ENCODE measurements at regions not wholly inside any gene's neighbourhood (a gene's known extent, or its start where the extent isn't known, plus 50 kb on each side); places are given as distances from the start of the nearest gene placed in this dataset.
"Not testable (repeated sequence)": the region's sequence is repeated elsewhere in the genome, so short reads cannot be mapped to it uniquely, and the experiment has no call there.

GRCh38 chr11:10952872-10953271, 95.0 kb upstream of the ZBED5 start:
- no peaks in the 10 kb centered on the region for H3K36me3 ChIP-seq
- no peak overlapping the region for H3K27ac ChIP-seq
- DNase-seq (ENCODE audit: extremely low spot score in 2 of 2), result no peak
- no peaks in the 10 kb centered on the region for H3K4me1 ChIP-seq
- no peak overlapping the region for H3K4me3 ChIP-seq
- H3K27me3 ChIP-seq, result no peaks in the 10 kb centered on the region
- H3K9me3 ChIP-seq, result no peaks in the 10 kb centered on the region
- intact Hi-C loops (cut with DNase I), result no loop called here
- TF ChIP-seq POLR2A (IDR thresholded peaks at IDR 0.05) (no peak), POLR2AphosphoS5 (IDR thresholded peaks at IDR 0.05; ENCODE audit: insufficient read depth in 1 of 2, low read depth in 1 of 2) (no peak)
- TF ChIP-seq, protein P1, sequence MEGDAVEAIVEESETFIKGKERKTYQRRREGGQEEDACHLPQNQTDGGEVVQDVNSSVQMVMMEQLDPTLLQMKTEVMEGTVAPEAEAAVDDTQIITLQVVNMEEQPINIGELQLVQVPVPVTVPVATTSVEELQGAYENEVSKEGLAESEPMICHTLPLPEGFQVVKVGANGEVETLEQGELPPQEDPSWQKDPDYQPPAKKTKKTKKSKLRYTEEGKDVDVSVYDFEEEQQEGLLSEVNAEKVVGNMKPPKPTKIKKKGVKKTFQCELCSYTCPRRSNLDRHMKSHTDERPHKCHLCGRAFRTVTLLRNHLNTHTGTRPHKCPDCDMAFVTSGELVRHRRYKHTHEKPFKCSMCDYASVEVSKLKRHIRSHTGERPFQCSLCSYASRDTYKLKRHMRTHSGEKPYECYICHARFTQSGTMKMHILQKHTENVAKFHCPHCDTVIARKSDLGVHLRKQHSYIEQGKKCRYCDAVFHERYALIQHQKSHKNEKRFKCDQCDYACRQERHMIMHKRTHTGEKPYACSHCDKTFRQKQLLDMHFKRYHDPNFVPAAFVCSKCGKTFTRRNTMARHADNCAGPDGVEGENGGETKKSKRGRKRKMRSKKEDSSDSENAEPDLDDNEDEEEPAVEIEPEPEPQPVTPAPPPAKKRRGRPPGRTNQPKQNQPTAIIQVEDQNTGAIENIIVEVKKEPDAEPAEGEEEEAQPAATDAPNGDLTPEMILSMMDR (IDR thresholded peaks at IDR 0.05), result no peak

DNA sequence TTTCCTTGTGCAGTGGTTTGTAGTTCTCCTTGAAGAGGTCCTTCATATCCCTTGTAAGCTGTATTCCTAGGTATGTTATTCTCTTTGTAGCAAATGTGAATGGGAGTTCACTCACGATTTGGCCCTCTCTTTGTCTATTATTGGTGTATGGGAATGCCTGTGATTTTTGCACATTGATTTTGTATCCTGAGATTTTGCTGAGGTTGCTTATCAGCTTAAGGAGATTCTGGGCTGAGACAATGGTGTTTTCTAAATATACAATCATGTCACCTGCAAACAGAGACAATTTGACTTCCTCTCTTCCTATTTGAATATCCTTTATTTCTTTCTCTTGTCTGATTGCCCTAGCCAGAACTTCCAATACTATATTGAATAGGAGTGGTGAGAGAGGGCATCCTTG, 90.1 kb upstream of the ZBED5 start:
- H3K4me1 ChIP-seq; H3K27me3 ChIP-seq; H3K36me3 ChIP-seq; H3K9me3 ChIP-seq; intact Hi-C loops (cut with DNase I); DNase-seq (ENCODE audit: extremely low spot score in 2 of 2); H3K27ac ChIP-seq; H3K4me3 ChIP-seq: not testable (repeated sequence)

- no peaks in the 10 kb centered on the region for H3K9me3 ChIP-seq
- no peaks in the 10 kb centered on the region for H3K36me3 ChIP-seq
- TF ChIP-seq, protein P1 (IDR thresholded peaks at IDR 0.05), result no peak
- TF ChIP-seq POLR2AphosphoS5 (IDR thresholded peaks at IDR 0.05; ENCODE audit: insufficient read depth in 1 of 2, low read depth in 1 of 2) (no peak), POLR2A (IDR thresholded peaks at IDR 0.05) (no peak)
- DNase-seq (ENCODE audit: extremely low spot score in 2 of 2), result no peak
- intact Hi-C loops (cut with DNase I), result no loop called here
- H3K4me3 ChIP-seq, result no peak overlapping the region
- no peak overlapping the region for H3K27ac ChIP-seq
- H3K4me1 ChIP-seq, result no peaks in the 10 kb centered on the region
- H3K27me3 ChIP-seq, result no peaks in the 10 kb centered on the region
Observed at GRCh38 chr11:10946072-10946471, 88.2 kb upstream of the ZBED5 start.

- Histone ChIP-seq H3K4me3 (no peak overlapping the region), H3K4me1 (no peaks in the 10 kb centered on the region), H3K27me3 (no peaks in the 10 kb centered on the region), H3K9me3 (no peaks in the 10 kb centered on the region), H3K36me3 (no peaks in the 10 kb centered on the region), H3K27ac (no peak overlapping the region)
- DNase-seq (ENCODE audit: extremely low spot score in 2 of 2), result no peak
- TF ChIP-seq POLR2AphosphoS5 (IDR thresholded peaks at IDR 0.05; ENCODE audit: insufficient read depth in 1 of 2, low read depth in 1 of 2) (no peak), POLR2A (IDR thresholded peaks at IDR 0.05) (no peak)
- TF ChIP-seq, protein P1 (IDR thresholded peaks at IDR 0.05), result no peak
- intact Hi-C loops (cut with DNase I), result no loop called here
Observed at GRCh38 chr11:10945196-10945595, 87.3 kb upstream of the ZBED5 start.

DNA sequence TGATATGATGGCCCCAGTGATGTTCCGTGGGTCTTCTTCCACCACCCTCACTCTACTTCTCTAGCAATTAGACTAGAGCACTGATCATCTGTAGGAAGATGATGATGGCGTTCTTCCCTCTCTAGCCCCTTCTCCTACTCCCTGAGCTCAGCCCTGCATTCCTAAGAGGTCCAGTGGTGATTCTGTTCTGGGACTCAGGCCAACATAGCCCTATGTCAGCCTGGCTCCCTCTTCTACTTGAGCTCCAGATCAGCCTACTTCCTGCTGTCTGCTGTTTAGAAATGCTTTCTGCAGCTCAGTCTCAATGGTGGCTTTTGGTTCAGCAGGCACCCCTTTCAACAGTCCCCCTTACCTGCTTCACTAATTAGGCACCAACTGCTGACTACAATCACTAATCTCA, 86.1 kb upstream of the ZBED5 start:
- Histone ChIP-seq H3K9me3 (no peaks in the 10 kb centered on the region), H3K27ac (no peak overlapping the region), H3K27me3 (no peaks in the 10 kb centered on the region), H3K36me3 (no peaks in the 10 kb centered on the region), H3K4me3 (no peak overlapping the region), H3K4me1 (no peaks in the 10 kb centered on the region)
- no peak for DNase-seq (ENCODE audit: extremely low spot score in 2 of 2)
- TF ChIP-seq POLR2A (IDR thresholded peaks at IDR 0.05) (no peak), POLR2AphosphoS5 (IDR thresholded peaks at IDR 0.05; ENCODE audit: insufficient read depth in 1 of 2, low read depth in 1 of 2) (no peak)
- TF ChIP-seq, protein P1 (IDR thresholded peaks at IDR 0.05), result no peak
- intact Hi-C loops (cut with DNase I), result no loop called here

- no peak for DNase-seq (ENCODE audit: extremely low spot score in 2 of 2)
Observed at GRCh38 chr11:10942620-10943019, 84.8 kb upstream of the ZBED5 start.

More at GRCh38 chr11:10942620-10943019, 84.8 kb upstream of the ZBED5 start:
- Histone ChIP-seq H3K9me3 (no peaks in the 10 kb centered on the region), H3K36me3 (no peaks in the 10 kb centered on the region), H3K4me3 (no peak overlapping the region), H3K4me1 (no peaks in the 10 kb centered on the region), H3K27ac (no peak overlapping the region), H3K27me3 (no peaks in the 10 kb centered on the region)
- intact Hi-C loops (cut with DNase I), result no loop called here
- TF ChIP-seq, protein P1 (IDR thresholded peaks at IDR 0.05), result no peak
- no peak for TF ChIP-seq POLR2A (IDR thresholded peaks at IDR 0.05)

All from vagina (tissue), 2 donors.